PFSK-1 (cell line): ENCODE measurements at regions not wholly inside any gene's neighbourhood (a gene's known extent, or its start where the extent isn't known, plus 50 kb on each side); places are given as distances from the start of the nearest gene placed in this dataset.

ENCODE experiments used
- POLR2AphosphoS5 ChIP-seq: IDR thresholded peaks from 2 replicates; pipeline ENCODE4 v1.6.1; 2012; ENCODE audit warnings: low read depth, mild to moderate bottlenecking, control low read depth, low read length, moderate library complexity
- SIN3A ChIP-seq: IDR thresholded peaks from 2 replicates; pipeline ENCODE4 v1.6.1; 2012; ENCODE audit warnings: mild to moderate bottlenecking, low read length, moderate library complexity, borderline replicate concordance; ENCODE audit not compliant: insufficient read depth

DNA sequence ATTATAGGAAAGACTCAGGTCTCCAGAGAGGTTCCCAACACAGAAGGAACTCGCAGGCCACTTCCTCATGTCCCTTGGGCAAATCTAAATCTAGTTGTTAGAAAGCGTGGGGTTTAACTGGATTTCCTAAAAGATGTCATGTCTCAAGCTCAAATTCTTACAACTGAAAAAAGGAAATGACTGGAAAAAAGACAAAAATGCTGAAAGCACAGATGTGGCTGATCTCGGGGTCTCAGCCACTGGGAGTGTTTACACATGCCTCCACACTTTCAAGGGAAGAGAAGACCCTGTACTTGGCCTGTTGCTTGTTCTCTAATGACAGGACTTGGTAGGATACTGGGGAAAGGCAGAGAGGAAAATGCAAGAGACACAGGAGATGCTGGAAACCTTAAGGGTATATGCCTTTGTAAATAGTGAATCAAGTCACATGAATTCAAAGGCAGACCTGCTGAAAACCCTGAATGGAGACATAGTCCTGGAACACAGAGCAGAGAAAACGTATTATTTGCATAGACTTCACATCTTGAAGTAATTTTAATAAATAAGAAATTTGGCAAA is 160.9 kb upstream of the MEIS1 start:
- TF ChIP-seq POLR2AphosphoS5 (no peak), SIN3A (no peak)
